CD1c-positive myeloid dendritic cell (primary cell): ENCODE measurements at regions not wholly inside any gene's neighbourhood (a gene's known extent, or its start where the extent isn't known, plus 50 kb on each side); places are given as distances from the start of the nearest gene placed in this dataset.
"Not testable (repeated sequence)": the region's sequence is repeated elsewhere in the genome, so short reads cannot be mapped to it uniquely, and the experiment has no call there.

Experiments
- DNase-seq: peaks from one replicate; pipeline ENCODE4 v3.0.0-alpha.2; 2016; ENCODE audit errors: extremely low spot score

- peak; percentile 67 for DNase-seq
Measured at GRCh38 chr4:128454281-128454871, 166.8 kb upstream of the PGRMC2 start.

- no peak for DNase-seq
Measured at GRCh38 chr4:128452415-128452814, 164.8 kb upstream of the PGRMC2 start.

GRCh38 chr4:128451270-128451905, 163.8 kb upstream of the PGRMC2 start:
- no peak for DNase-seq

GRCh38 chr4:128450326-128451120, 162.9 kb upstream of the PGRMC2 start:
- DNase-seq = no peak

GRCh38 chr4:128449251-128449650, 161.6 kb upstream of the PGRMC2 start:
- no peak for DNase-seq

GRCh38 chr4:128444544-128445302, 157.1 kb upstream of the PGRMC2 start:
- DNase-seq = no peak

GRCh38 chr4:128440923-128441322, 153.3 kb upstream of the PGRMC2 start:
- no peak for DNase-seq

- DNase-seq = not testable (repeated sequence)
Measured at GRCh38 chr4:128437023-128437422, 149.4 kb upstream of the PGRMC2 start.

GRCh38 chr4:128429023-128429613, 141.5 kb upstream of the PGRMC2 start:
- not testable (repeated sequence) for DNase-seq

GRCh38 chr4:128428397-128428796, 140.8 kb upstream of the PGRMC2 start:
- no peak for DNase-seq

- peak; percentile 4 for DNase-seq
Measured at GRCh38 chr4:128427832-128428366, 140.3 kb upstream of the PGRMC2 start.

- DNase-seq = no peak
Measured at GRCh38 chr4:128424527-128425497, 137.2 kb upstream of the PGRMC2 start.

GRCh38 chr4:128422296-128422695, 134.7 kb upstream of the PGRMC2 start:
- not testable (repeated sequence) for DNase-seq

- DNase-seq = no peak
Measured at GRCh38 chr4:128416921-128417320, 129.3 kb upstream of the PGRMC2 start.

- no peak for DNase-seq
Measured at GRCh38 chr4:128410037-128410436, 122.4 kb upstream of the PGRMC2 start.

- DNase-seq = no peak
Measured at GRCh38 chr4:128403586-128403985, 116.0 kb upstream of the PGRMC2 start.

GRCh38 chr4:128394778-128395177, 107.2 kb upstream of the PGRMC2 start:
- DNase-seq = no peak

GRCh38 chr4:128393101-128393704, 105.6 kb upstream of the PGRMC2 start:
- no peak for DNase-seq

GRCh38 chr4:128390475-128390996, 102.9 kb upstream of the PGRMC2 start:
- no peak for DNase-seq

GRCh38 chr4:128388796-128389195, 101.2 kb upstream of the PGRMC2 start:
- no peak for DNase-seq
